ENCODE measurements at regions not wholly inside any gene's neighbourhood (a gene's known extent, or its start where the extent isn't known, plus 50 kb on each side); places are given as distances from the start of the nearest gene placed in this dataset.

DNA sequence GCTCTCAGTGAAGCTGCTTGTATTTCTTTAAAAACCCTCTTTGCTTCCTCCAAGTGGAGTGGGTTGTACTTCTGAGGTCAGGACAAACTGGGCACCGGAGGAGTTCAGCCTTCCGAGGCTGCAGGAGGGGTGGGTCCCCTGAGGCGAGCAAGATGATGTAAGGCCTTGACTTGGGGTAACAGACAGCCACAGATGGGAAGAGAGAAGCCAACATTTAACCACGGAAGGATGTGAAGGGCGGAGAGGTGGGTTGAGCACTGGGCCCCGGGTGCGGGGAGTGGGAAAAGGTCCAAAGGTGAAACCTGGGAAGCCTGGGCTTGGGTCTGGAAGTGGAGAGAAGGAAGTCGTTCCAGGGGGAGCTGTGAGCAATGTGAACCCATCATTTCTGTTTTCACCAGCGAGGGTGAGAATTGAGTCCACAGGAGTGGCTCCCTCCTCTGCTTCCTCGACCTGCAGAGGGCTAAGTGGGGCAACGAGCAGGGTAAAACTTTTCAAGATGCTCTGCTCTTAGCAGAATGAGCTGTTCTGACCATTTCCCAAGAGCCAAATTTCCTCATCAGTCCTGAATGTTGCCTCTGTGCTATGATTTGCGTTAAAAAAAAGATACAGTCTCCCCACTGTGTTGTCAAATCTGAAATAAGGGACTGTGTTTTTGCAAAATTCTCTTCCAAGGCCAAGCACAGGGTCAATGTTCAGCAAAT, 137.7 kb upstream of the CRHR1 start:
- H3K27ac Mint-ChIP-seq, result peak overlapping the region in 1 of 2 donors; percentile 66
- DNase-seq (ENCODE audit: low spot score), result no peak

DNA sequence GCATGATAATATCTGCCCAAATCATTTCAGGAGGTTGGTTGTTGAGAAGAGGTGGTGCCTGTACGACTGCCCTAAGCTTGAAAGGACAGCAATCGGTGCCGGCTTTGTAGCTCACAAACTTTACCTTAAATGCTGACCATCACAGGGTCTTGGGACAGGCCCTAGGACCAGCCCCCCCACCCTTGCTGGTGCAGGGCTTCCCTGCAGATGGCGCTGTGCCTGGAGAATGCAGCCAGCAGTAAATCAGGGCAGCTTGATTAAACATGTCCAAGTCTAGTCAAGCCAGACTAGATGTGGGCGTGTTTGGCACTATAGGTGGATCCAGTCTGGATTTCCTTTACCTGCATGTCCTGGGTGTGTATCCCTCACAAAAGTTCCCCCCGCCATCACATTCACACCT, 135.5 kb upstream of the CRHR1 start:
- no peak for ATAC-seq
- Mint-ChIP-seq H3K27me3 (peaks cover 7 to 11% of the 10 kb centered on the region in 2 donors), H3K4me3 (no peak overlapping the region), H3K36me3 (no peaks in the 10 kb centered on the region), H3K9me3 (no peaks in the 10 kb centered on the region), H3K27ac (no peak overlapping the region), H3K4me1 (ENCODE audit: low read depth in 2 of 2) (peaks cover 5 to 14% of the 10 kb centered on the region in 2 donors)
- no peak for DNase-seq (ENCODE audit: low spot score)

More for the DNA sequence above, 137.7 kb upstream of the CRHR1 start:
- Mint-ChIP-seq H3K27me3 (peaks cover 7% of the 10 kb centered on the region in 2 donors), H3K4me3 (no peak overlapping the region), H3K36me3 (no peaks in the 10 kb centered on the region), H3K4me1 (ENCODE audit: low read depth in 2 of 2) (peaks cover 5 to 14% of the 10 kb centered on the region in 2 donors), H3K9me3 (no peaks in the 10 kb centered on the region)
- no peak for ATAC-seq

DNA sequence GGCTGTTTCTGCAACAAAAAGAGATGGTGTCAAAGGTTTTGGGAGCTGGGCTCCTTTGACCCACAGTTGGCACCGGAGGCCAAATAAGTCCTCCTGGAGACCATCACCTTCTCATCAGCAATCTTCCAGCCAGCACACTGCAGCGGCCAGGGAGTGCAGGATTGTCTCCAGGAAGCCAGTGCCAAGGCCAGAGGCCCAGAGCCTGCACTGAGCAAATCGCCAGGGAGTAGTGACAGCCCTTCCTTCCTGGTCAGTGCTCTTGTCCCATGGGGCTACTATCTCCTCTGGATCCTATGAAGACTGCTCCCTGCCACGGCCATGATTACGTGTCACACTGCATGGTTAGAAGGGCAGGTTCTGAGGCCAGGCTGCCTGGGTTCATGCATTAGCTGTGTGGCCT, 134.3 kb upstream of the CRHR1 start:
- peak in 1 of 2 donors; percentile 36 for ATAC-seq
- H3K9me3 Mint-ChIP-seq, result no peaks in the 10 kb centered on the region
- H3K36me3 Mint-ChIP-seq, result no peaks in the 10 kb centered on the region
- H3K27ac Mint-ChIP-seq, result no peak overlapping the region
- no peak overlapping the region for H3K4me3 Mint-ChIP-seq
- H3K27me3 Mint-ChIP-seq, result peaks cover 7 to 11% of the 10 kb centered on the region in 2 donors
- no peak for DNase-seq (ENCODE audit: low spot score)
- peaks cover 5 to 14% of the 10 kb centered on the region in 2 donors for H3K4me1 Mint-ChIP-seq (ENCODE audit: low read depth in 2 of 2)

DNA sequence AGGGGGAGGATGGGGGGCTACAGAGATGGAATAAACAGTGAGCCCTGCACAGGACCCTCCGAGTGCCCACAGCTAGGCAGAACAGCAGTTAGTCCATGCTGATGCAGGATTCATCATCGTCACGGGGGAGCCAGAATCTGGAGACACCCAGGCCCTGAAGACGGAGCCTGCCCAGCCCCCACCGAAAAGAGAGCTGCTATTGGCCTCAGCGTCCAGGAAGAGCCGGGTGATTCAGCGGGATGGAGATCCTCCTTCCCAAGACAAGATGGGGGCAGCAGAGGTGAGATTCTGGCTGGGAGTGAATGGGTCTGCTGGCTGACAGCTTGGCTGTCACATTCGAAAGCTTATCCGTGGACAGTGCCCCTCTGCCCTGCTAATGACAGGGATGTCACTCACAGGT, 133.6 kb upstream of the CRHR1 start:
- no peak overlapping the region for H3K27ac Mint-ChIP-seq
- ATAC-seq (no peak), DNase-seq (ENCODE audit: low spot score) (no peak)
- no peaks in the 10 kb centered on the region for H3K36me3 Mint-ChIP-seq
- H3K4me3 Mint-ChIP-seq, result no peak overlapping the region
- H3K4me1 Mint-ChIP-seq (ENCODE audit: low read depth in 2 of 2), result peaks cover 5 to 10% of the 10 kb centered on the region in 2 donors
- H3K27me3 Mint-ChIP-seq, result peaks cover 0 to 9% of the 10 kb centered on the region in 2 donors
- H3K9me3 Mint-ChIP-seq, result no peaks in the 10 kb centered on the region

DNA sequence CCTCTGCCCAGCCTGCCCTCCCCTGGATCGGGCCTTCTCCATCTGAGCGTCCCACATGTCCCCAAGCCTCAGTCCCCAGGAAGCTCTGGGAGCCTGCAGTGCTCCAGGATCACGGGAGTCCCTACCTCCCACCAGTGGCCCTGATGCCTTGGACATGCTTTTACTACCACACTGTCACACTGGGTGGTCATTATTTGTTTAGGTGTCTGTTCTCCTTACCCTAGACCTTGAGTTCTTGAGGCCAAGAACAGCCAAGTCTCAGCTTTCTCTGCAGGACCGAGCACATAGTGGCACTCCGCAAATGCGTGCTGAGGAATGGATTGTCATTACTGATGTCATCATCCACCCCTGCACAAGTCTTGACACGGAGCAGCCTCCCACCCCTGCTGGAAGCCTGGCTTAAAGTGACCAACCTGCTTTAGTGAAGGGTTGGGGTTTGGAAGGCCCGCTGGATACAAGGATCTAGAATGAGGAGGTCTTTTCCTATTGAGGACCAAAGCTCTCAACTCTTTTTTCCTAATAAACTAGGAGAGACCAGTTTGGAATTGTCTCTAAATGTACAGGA, 132.9 kb upstream of the CRHR1 start:
- no peaks in the 10 kb centered on the region for H3K9me3 Mint-ChIP-seq
- peaks cover 0 to 6% of the 10 kb centered on the region in 2 donors for H3K27me3 Mint-ChIP-seq
- peaks cover 3% of the 10 kb centered on the region in 2 donors for H3K4me1 Mint-ChIP-seq (ENCODE audit: low read depth in 2 of 2)
- DNase-seq (ENCODE audit: low spot score), result no peak
- no peaks in the 10 kb centered on the region for H3K36me3 Mint-ChIP-seq
- no peak overlapping the region for H3K4me3 Mint-ChIP-seq
- peak in 1 of 2 donors; percentile 50 for ATAC-seq
- no peak overlapping the region for H3K27ac Mint-ChIP-seq

DNA sequence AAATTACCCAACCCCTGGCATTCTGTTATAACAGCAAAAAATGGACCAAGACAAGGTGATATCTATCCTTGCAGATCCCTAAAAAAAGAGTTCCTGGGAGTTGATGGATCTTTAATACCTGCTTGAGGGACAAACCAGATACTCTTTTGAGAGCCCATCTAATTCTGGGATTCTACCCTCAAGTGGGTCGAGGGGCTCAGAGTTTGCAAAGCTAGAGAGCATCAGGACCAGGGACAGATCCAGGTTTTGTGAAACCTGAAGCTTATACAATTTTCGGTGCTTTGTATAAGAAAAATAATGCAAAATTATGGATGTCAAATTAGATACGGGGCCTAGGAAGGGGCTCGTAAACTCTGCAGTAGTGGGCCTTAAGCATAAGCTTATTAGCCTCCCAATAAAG, 130.5 kb upstream of the CRHR1 start:
- ATAC-seq (no peak), DNase-seq (ENCODE audit: low spot score) (no peak)
- no peak overlapping the region for H3K27ac Mint-ChIP-seq
- no peak overlapping the region for H3K4me3 Mint-ChIP-seq
- H3K4me1 Mint-ChIP-seq (ENCODE audit: low read depth in 2 of 2), result no peaks in the 10 kb centered on the region
- no peaks in the 10 kb centered on the region for H3K9me3 Mint-ChIP-seq
- H3K27me3 Mint-ChIP-seq, result peaks cover 0 to 4% of the 10 kb centered on the region in 2 donors
- no peaks in the 10 kb centered on the region for H3K36me3 Mint-ChIP-seq

DNA sequence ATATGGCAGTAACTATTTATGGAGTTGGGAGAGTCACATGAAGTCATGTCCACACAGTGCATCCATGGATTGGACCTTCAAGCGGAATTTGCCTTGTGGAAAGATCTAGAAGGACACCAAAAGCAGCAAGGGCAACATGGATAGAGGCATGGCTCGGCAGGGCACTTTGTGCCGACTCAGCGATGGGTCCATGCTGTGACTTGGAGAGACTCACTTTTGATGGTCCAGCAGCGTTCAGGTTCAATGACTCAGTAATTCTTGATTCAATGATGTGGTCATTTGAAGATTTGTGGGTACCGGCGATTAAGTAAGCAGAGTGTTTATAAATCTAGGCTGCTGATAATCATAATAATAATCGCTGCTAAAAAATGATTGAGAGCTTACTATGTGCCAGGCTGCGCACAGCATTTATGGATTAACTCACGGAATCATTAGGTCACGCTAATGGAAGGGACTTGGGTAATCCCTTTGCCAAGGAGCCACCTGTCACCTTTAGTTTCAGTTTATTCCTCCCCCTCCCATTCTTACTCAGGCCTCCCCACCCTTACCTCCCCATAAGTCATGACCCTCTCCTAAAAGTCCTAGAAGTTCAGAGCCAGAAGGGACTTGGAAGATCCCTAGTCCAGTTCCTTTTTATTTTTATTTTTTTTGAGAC, 127.5 kb upstream of the CRHR1 start:
- Mint-ChIP-seq H3K27ac (no peak overlapping the region), H3K4me1 (ENCODE audit: low read depth in 2 of 2) (no peaks in the 10 kb centered on the region), H3K36me3 (no peaks in the 10 kb centered on the region), H3K4me3 (no peak overlapping the region), H3K9me3 (no peaks in the 10 kb centered on the region), H3K27me3 (peaks cover 10 to 13% of the 10 kb centered on the region in 2 donors)
- DNase-seq (ENCODE audit: low spot score) (no peak), ATAC-seq (no peak)

DNA sequence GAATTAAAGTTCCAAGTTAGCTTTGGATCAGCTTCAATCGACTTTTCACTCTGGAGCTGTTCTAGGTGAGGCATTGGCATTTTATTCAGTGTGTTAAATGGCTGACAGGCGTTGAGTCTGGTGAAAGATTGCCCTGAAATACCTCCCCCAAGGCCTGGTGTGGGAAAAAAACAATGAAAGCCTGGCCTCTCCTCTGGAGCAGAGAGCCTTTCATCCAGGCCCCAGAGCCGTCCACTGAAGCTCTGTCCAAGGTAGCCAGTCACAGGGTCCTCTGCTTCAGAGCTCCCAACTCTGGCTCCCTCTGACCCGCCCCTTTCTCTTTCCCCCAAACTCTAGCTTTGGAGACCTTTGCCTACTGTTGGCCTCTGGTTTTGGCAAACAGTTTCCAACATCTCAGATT, 123.6 kb upstream of the CRHR1 start:
- H3K27me3 Mint-ChIP-seq, result peaks cover 23 to 31% of the 10 kb centered on the region in 2 donors
- ATAC-seq (no peak), DNase-seq (ENCODE audit: low spot score) (no peak)
- H3K4me3 Mint-ChIP-seq, result no peak overlapping the region
- no peak overlapping the region for H3K27ac Mint-ChIP-seq
- H3K9me3 Mint-ChIP-seq, result no peaks in the 10 kb centered on the region
- peaks cover 0 to 3% of the 10 kb centered on the region in 2 donors for H3K4me1 Mint-ChIP-seq (ENCODE audit: low read depth in 2 of 2)
- H3K36me3 Mint-ChIP-seq, result no peaks in the 10 kb centered on the region

DNA sequence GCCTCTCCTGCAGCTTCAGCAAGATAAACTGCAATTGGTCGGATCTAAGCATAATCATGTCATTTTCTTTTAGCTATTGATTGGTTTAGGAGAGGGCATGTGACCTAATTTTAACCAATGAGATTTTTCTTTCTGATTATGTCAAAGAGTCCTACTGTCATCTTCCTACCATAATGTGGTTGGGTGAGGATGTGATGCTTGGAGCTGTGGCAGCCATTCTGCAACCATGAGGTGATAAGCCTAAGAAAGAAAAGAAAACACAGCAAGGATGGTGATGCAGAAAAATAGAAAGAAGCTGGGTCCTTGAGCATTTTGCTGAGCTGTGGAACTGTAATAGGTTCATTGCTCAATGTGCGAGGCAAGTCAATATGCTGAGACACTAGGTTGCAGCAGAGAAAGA, 121.7 kb upstream of the CRHR1 start:
- ATAC-seq (no peak), DNase-seq (ENCODE audit: low spot score) (no peak)
- Mint-ChIP-seq H3K27ac (no peak overlapping the region), H3K4me1 (ENCODE audit: low read depth in 2 of 2) (peaks cover 0 to 3% of the 10 kb centered on the region in 2 donors), H3K27me3 (peaks cover 23 to 31% of the 10 kb centered on the region in 2 donors), H3K9me3 (no peaks in the 10 kb centered on the region), H3K4me3 (no peak overlapping the region), H3K36me3 (no peaks in the 10 kb centered on the region)

DNA sequence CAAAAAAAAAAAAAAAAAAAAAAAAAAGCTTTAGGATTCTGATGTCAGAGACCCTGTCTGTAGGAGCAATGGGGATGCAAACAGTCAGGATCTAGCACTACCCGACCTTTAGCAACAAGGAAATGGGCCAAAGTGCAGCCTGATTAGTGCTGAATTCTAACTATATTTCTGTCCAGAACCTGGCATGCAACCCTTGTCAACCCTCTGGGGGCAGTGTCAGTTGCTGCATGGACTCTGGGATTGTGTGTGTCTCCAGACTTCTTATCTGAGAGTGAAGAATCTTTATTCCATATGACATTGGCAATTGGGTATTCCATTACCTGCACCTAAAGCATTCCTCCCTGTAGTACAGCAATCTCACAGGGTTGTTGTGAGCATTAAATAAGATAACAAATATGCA, 120.3 kb upstream of the CRHR1 start:
- peaks cover 26 to 31% of the 10 kb centered on the region in 2 donors for H3K27me3 Mint-ChIP-seq
- H3K27ac Mint-ChIP-seq, result no peak overlapping the region
- H3K4me3 Mint-ChIP-seq, result no peak overlapping the region
- ATAC-seq, result no peak
- no peaks in the 10 kb centered on the region for H3K9me3 Mint-ChIP-seq
- no peak for DNase-seq (ENCODE audit: low spot score)
- H3K4me1 Mint-ChIP-seq (ENCODE audit: low read depth in 2 of 2), result peaks cover 0 to 3% of the 10 kb centered on the region in 2 donors
- H3K36me3 Mint-ChIP-seq, result no peaks in the 10 kb centered on the region

DNA sequence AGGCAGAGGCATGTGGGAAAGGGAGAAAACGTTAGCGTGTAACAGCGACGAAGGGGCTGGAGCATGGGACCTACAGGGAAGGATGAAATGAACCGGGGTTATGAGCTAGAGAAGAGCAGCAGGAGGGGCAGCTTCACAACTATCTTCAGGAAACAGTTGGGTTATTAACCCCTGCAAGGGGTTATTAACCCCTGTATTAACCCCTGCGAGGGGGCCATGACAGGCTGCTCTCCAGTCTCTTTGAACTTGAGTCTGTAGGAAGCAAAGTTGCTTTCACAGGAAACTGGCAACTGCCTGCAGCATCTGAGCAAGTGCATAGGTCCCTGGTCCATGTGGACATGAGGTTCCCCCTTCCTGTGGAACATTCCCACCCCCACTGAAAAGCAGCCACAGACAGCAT, 119.2 kb upstream of the CRHR1 start:
- DNase-seq (ENCODE audit: low spot score), result no peak
- peaks cover 0 to 3% of the 10 kb centered on the region in 2 donors for H3K4me1 Mint-ChIP-seq (ENCODE audit: low read depth in 2 of 2)
- no peak overlapping the region for H3K4me3 Mint-ChIP-seq
- H3K27me3 Mint-ChIP-seq, result peaks cover 24 to 31% of the 10 kb centered on the region in 2 donors
- H3K36me3 Mint-ChIP-seq, result no peaks in the 10 kb centered on the region
- ATAC-seq, result no peak
- no peaks in the 10 kb centered on the region for H3K9me3 Mint-ChIP-seq
- no peak overlapping the region for H3K27ac Mint-ChIP-seq

DNA sequence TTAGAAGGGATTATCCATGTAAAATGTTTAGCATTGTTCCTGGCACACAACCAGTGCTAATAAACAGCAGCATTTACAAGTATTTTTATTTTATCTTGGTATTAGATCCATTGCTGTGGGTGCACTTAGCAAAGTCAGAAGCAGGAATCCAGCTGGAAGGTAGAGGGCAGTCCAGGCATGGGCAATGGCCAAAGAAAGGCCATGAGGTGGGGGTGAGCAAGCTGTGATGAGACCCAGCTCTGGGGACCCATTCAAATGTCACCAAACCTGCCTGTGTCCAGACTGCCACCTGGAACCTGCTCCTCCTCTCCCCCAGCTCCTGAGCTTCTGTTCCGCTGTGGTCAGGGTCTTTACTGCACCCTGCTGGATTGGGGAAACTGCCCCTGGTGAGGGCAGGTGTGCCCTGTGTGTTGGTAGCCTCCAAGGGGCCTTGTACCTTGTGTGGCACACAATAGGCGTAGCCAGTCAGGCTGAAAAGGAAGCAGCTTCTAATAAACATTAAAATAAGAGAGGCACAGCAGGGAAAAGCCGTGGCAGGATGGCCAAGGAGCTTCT, 118.0 kb upstream of the CRHR1 start:
- H3K9me3 Mint-ChIP-seq, result no peaks in the 10 kb centered on the region
- H3K27ac Mint-ChIP-seq, result no peak overlapping the region
- H3K36me3 Mint-ChIP-seq, result no peaks in the 10 kb centered on the region
- peaks cover 0 to 3% of the 10 kb centered on the region in 2 donors for H3K4me1 Mint-ChIP-seq (ENCODE audit: low read depth in 2 of 2)
- no peak overlapping the region for H3K4me3 Mint-ChIP-seq
- peaks cover 23 to 25% of the 10 kb centered on the region in 2 donors for H3K27me3 Mint-ChIP-seq
- ATAC-seq (no peak), DNase-seq (ENCODE audit: low spot score) (peak; percentile 49)

DNA sequence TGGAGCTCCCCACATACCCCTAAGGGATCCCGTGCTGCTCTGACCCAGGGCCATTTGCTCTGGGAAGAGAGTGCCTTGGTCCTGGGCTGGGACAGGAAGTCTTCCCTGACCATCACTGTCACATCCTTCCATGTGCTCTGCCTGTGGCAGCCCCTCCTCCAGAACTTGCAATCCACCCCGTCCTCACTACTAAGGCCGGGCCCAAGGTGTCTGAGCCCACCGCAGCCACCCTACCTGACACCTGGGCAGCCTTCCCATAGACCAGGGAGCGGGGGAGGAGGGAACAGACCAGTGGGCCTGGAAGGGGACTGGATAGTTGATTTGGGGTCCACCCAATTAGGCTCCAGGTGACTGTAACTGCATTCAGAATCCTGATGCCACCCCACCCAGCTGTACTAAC, 117.5 kb upstream of the CRHR1 start:
- H3K27me3 Mint-ChIP-seq, result peaks cover 18 to 21% of the 10 kb centered on the region in 2 donors
- H3K4me3 Mint-ChIP-seq, result no peak overlapping the region
- H3K27ac Mint-ChIP-seq, result no peak overlapping the region
- no peaks in the 10 kb centered on the region for H3K36me3 Mint-ChIP-seq
- no peaks in the 10 kb centered on the region for H3K9me3 Mint-ChIP-seq
- DNase-seq (ENCODE audit: low spot score), result peak; percentile 28
- ATAC-seq, result no peak
- H3K4me1 Mint-ChIP-seq (ENCODE audit: low read depth in 2 of 2), result peaks cover 0 to 3% of the 10 kb centered on the region in 2 donors

DNA sequence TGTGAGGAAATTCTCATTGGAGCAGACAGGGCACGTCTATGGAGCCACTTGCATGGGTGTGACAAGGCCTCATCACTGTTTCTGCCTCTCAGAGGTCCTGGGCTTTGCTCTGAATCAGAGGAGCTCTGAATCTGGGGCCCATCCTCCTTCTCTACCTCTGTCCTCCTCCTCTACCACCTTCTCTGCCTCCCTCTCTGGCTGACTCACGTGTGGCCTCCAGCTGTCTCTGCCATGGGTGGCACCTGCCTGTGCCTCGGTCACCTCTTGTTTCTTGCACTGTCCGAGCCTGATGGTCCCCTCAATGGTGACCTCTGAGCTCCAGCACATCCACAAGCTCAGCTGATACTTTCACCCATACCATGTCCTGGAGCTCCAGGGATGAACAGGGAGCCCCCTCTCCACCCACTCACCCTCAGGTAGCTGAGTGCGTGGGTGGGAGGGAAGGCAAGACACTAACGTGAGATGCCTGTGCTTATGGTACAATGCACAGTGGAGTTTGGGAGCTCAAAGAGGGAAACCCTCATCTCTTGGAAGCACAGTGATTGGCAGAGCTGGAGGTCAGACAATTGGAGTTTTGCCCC, 116.4 kb upstream of the CRHR1 start:
- no peak overlapping the region for H3K4me3 Mint-ChIP-seq
- H3K27ac Mint-ChIP-seq, result no peak overlapping the region
- H3K36me3 Mint-ChIP-seq, result no peaks in the 10 kb centered on the region
- H3K4me1 Mint-ChIP-seq (ENCODE audit: low read depth in 2 of 2), result peaks cover 0 to 3% of the 10 kb centered on the region in 2 donors
- ATAC-seq (no peak), DNase-seq (ENCODE audit: low spot score) (peak; percentile 34)
- peaks cover 12 to 15% of the 10 kb centered on the region in 2 donors for H3K27me3 Mint-ChIP-seq
- H3K9me3 Mint-ChIP-seq, result no peaks in the 10 kb centered on the region
